ENCODE measurements at regions not wholly inside any gene's neighbourhood (a gene's known extent, or its start where the extent isn't known, plus 50 kb on each side); places are given as distances from the start of the nearest gene placed in this dataset.

DNA sequence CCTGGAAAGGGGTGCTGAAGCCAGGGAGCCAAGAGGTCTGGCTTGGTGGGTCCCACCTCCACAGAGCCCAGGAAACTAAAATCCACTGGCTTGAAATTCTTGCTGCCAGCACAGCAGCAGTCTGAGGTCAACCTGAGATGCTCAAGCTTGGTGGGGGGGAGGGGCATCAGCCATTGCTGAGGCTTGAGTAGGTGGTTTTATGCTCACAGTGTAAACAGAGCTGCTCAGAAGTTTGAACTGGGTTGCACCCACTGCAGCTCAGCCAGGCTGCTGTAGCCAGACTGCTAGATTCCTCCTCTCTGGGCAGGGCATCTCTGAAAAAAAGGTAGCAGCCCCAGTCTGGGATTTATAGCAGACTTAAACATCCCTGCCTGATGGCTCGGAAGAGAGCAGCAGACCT, 55.5 kb upstream of the FBXL17 start:
- DNase-seq = no peak

DNA sequence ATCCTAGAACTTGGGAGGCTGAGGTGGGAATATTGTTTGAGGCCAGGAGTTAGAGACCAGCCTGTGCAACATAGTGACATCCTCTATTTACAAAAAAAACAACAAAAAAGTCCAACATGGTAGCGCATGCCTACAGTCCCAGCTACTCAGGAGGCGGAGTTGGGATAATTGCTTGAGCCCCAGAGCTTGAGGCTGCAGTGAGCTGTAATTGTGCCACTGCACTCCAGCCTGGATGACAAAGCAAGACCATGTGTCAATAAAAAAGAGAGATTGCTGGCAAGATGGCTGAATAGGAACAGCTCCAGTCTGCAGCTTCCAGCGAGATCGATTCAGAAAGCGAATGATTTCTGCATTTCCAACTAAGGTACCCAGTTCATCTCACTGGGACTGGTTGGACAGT, 54.8 kb upstream of the FBXL17 start:
- no peak for DNase-seq

DNA sequence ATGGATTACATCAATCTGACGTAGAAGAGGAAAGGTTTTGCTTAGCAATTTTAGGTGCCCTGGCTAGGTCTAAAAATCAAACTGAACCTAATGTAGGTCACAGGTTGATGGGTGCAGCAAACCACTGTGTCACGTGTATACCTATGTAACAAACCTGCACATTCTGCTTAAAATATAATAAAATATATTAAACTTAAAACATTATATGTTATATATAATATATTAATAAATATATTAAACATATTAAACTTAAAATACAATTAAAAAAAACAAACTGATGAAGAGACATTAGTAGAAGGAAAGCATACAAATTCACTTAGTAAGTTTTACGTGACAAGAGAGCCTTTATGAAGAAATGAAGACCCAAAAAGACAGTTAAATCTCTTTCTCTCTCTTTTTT, 51.7 kb upstream of the FBXL17 start:
- DNase-seq = no peak

- no peak for DNase-seq
These were observed 50.1 kb upstream of the FBXL17 start for GRCh38 chr5:108432024-108432423.
